Ureter (tissue), 1 donor: ENCODE measurements at regions not wholly inside any gene's neighbourhood (a gene's known extent, or its start where the extent isn't known, plus 50 kb on each side); places are given as distances from the start of the nearest gene placed in this dataset.

Experiments used
- DNase-seq: peaks from one replicate; pipeline ENCODE4 v3.0.0-alpha.2; 2020; ENCODE audit warnings: low spot score
- donor health status: DM: yes; HTN: yes; CAD: no.

GRCh38 chr1:95994643-95995042 is 726.9 kb upstream of the PTBP2 start:
- no peak for DNase-seq

GRCh38 chr1:96002201-96002600 is 719.4 kb upstream of the PTBP2 start:
- DNase-seq: no peak

- DNase-seq: no peak
Observed at GRCh38 chr1:96002969-96003964, 718.3 kb upstream of the PTBP2 start.

- no peak for DNase-seq
Observed at GRCh38 chr1:96009831-96010434, 711.7 kb upstream of the PTBP2 start.

- DNase-seq: no peak
Observed at GRCh38 chr1:96011606-96012005, 710.0 kb upstream of the PTBP2 start.

GRCh38 chr1:96016219-96016618 is 705.4 kb upstream of the PTBP2 start:
- no peak for DNase-seq

GRCh38 chr1:96020378-96020777 is 701.2 kb upstream of the PTBP2 start:
- DNase-seq: no peak

- no peak for DNase-seq
Observed at GRCh38 chr1:96025062-96025461, 696.5 kb upstream of the PTBP2 start.

- DNase-seq: no peak
Observed at GRCh38 chr1:96028071-96028470, 693.5 kb upstream of the PTBP2 start.

GRCh38 chr1:96030312-96030711 is 691.3 kb upstream of the PTBP2 start:
- DNase-seq: no peak

GRCh38 chr1:96034006-96034405 is 687.6 kb upstream of the PTBP2 start:
- no peak for DNase-seq

GRCh38 chr1:96036763-96037162 is 684.8 kb upstream of the PTBP2 start:
- no peak for DNase-seq

- no peak for DNase-seq
Observed at GRCh38 chr1:96038636-96039035, 682.9 kb upstream of the PTBP2 start.

GRCh38 chr1:96039910-96040309 is 681.7 kb upstream of the PTBP2 start:
- DNase-seq: no peak

- DNase-seq: no peak
Observed at GRCh38 chr1:96041470-96041869, 680.1 kb upstream of the PTBP2 start.

- DNase-seq: no peak
Observed at GRCh38 chr1:96048572-96049212, 672.9 kb upstream of the PTBP2 start.

GRCh38 chr1:96049759-96050409 is 671.7 kb upstream of the PTBP2 start:
- DNase-seq: no peak

GRCh38 chr1:96059276-96059675 is 662.3 kb upstream of the PTBP2 start:
- no peak for DNase-seq

GRCh38 chr1:96059736-96060135 is 661.8 kb upstream of the PTBP2 start:
- DNase-seq: no peak

GRCh38 chr1:96060621-96061020 is 661.0 kb upstream of the PTBP2 start:
- DNase-seq: no peak

- DNase-seq: no peak
Observed at GRCh38 chr1:96072021-96072420, 649.6 kb upstream of the PTBP2 start.

GRCh38 chr1:96073100-96073499 is 648.5 kb upstream of the PTBP2 start:
- no peak for DNase-seq
